ENCODE measurements at regions not wholly inside any gene's neighbourhood (a gene's known extent, or its start where the extent isn't known, plus 50 kb on each side); places are given as distances from the start of the nearest gene placed in this dataset.

DNA sequence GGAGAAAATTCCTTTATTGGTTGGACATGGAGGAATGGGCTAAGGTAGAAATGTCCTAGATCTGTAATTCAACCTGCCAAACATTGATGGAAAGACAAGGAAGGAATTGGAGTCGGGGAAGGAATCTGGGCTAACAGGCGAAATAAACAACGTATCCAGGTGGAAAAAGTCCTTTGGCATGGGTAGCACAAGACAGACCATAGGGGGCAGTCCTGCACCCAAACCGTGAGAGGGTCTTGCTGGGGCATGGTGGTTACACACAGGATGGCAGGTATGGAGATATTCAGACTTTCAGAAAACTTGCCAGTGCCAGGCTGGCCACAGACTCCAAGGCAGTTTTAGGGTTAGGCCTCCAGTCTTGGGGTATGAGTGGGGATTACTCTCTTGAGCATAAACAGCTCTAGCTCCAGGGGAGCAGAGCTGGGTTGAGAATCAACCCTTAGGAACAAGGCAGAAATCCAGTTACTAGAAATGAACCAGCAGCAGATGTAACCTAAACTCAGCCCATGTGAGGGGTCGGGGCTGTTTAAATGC lies 188.6 kb upstream of the GDF10 start:
- TF ChIP-seq POLR2A (IDR thresholded peaks at IDR 0.05): no peak
- TF ChIP-seq, protein P1, sequence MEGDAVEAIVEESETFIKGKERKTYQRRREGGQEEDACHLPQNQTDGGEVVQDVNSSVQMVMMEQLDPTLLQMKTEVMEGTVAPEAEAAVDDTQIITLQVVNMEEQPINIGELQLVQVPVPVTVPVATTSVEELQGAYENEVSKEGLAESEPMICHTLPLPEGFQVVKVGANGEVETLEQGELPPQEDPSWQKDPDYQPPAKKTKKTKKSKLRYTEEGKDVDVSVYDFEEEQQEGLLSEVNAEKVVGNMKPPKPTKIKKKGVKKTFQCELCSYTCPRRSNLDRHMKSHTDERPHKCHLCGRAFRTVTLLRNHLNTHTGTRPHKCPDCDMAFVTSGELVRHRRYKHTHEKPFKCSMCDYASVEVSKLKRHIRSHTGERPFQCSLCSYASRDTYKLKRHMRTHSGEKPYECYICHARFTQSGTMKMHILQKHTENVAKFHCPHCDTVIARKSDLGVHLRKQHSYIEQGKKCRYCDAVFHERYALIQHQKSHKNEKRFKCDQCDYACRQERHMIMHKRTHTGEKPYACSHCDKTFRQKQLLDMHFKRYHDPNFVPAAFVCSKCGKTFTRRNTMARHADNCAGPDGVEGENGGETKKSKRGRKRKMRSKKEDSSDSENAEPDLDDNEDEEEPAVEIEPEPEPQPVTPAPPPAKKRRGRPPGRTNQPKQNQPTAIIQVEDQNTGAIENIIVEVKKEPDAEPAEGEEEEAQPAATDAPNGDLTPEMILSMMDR (IDR thresholded peaks at IDR 0.05): no peak
- TF ChIP-seq POLR2AphosphoS5 (IDR thresholded peaks at IDR 0.05; ENCODE audit: insufficient read depth in 1 of 2, low read depth in 1 of 2): no peak
- Histone ChIP-seq H3K4me1 (no peaks in the 10 kb centered on the region), H3K36me3 (no peaks in the 10 kb centered on the region), H3K9me3 (no peaks in the 10 kb centered on the region), H3K27me3 (no peaks in the 10 kb centered on the region), H3K4me3 (no peak overlapping the region), H3K27ac (no peak overlapping the region)
- intact Hi-C loops (cut with DNase I): no loop called here
- peak in 1 of 2 donors; percentile 74 for DNase-seq (ENCODE audit: extremely low spot score in 2 of 2)

DNA sequence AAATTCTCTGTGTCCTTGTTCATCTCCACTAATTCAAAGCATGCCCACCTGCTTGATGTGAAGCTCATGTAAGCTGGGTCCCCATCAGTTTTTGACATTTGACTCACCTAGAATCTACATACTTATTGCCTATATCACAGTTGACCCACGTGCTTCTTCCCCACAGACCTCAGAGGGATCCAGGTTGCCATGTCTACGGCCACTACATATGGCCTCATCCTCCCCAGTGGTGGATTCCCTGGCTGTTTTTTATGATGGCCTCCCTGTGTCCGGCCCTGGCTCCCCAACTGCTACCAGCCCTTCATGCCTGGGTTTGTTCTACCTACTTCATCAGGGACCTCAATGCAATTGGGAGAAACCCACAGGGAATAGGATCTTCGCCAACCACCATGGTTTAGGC lies 187.4 kb upstream of the GDF10 start:
- H3K27me3 ChIP-seq: no peaks in the 10 kb centered on the region
- intact Hi-C loops (cut with DNase I): no loop called here
- H3K27ac ChIP-seq: no peak overlapping the region
- H3K4me1 ChIP-seq: no peaks in the 10 kb centered on the region
- no peaks in the 10 kb centered on the region for H3K36me3 ChIP-seq
- no peaks in the 10 kb centered on the region for H3K9me3 ChIP-seq
- DNase-seq (ENCODE audit: extremely low spot score in 2 of 2): peak; percentile 58 to 80
- no peak overlapping the region for H3K4me3 ChIP-seq
- TF ChIP-seq POLR2AphosphoS5 (IDR thresholded peaks at IDR 0.05; ENCODE audit: insufficient read depth in 1 of 2, low read depth in 1 of 2): no peak
- no peak for TF ChIP-seq POLR2A (IDR thresholded peaks at IDR 0.05)
- TF ChIP-seq, protein P1 (IDR thresholded peaks at IDR 0.05): no peak

DNA sequence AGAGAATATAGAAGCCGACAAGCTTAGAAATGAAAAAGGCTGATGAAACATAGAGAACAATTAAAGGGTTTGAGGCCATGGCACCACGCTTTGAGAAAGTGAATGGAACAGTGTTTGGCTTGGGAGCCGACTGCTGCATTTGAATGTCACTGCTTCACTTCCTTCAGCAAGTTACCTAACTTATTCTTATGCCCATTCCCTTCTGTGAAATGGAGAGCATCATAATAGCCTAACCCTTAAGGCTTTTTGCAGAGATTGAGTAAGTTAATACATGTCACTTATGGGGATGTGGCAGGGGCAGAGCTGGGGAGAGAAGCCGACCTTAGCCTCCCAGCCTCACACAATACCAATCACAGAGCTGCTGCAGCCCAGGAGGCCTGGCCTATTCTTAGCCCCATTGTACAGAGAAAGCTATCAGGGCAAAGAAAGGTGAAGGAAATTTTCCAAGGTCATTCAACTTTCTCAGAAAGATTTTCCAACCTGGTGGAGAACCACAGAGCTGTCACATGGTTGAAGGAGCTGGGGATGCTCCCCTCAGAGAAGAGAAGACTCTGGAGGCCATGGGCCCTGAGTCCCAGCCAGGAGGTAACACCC lies 186.0 kb upstream of the GDF10 start:
- H3K27me3 ChIP-seq: no peaks in the 10 kb centered on the region
- H3K27ac ChIP-seq: no peak overlapping the region
- DNase-seq (ENCODE audit: extremely low spot score in 2 of 2): no peak
- H3K4me1 ChIP-seq: no peaks in the 10 kb centered on the region
- no peaks in the 10 kb centered on the region for H3K9me3 ChIP-seq
- TF ChIP-seq POLR2AphosphoS5 (IDR thresholded peaks at IDR 0.05; ENCODE audit: insufficient read depth in 1 of 2, low read depth in 1 of 2) (no peak), POLR2A (IDR thresholded peaks at IDR 0.05) (no peak)
- TF ChIP-seq, protein P1 (IDR thresholded peaks at IDR 0.05): no peak
- intact Hi-C loops (cut with DNase I): no loop called here
- no peak overlapping the region for H3K4me3 ChIP-seq
- H3K36me3 ChIP-seq: no peaks in the 10 kb centered on the region

DNA sequence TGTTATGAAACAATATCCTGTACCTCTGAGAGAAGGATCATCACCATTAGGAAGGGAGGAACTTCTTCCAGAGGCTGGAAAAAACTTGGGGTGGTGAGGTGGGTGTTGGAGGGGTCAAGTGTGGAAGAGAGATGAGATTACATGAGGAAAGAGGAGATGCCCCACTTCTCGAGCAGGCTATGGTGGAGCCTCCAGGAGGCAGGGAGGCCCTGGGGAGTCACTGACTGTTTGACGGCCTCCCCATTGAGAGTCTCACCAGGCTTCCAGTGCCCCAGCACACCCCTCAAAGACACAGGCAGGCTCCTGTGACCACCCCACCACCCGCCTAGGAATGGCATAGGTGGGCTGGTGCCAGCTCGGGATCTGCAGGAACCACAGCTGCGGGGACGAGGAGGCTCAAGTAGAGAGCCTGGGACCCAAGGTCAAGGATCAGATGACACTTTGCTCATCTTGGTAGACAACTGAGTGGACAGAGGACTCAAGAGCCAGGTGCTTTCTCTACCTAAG lies 185.3 kb upstream of the GDF10 start:
- no peak overlapping the region for H3K27ac ChIP-seq
- no peaks in the 10 kb centered on the region for H3K9me3 ChIP-seq
- DNase-seq (ENCODE audit: extremely low spot score in 2 of 2): peak in 1 of 2 donors; percentile 71
- no peaks in the 10 kb centered on the region for H3K27me3 ChIP-seq
- H3K4me3 ChIP-seq: no peak overlapping the region
- no peaks in the 10 kb centered on the region for H3K36me3 ChIP-seq
- H3K4me1 ChIP-seq: no peaks in the 10 kb centered on the region
- TF ChIP-seq POLR2A (IDR thresholded peaks at IDR 0.05) (no peak), POLR2AphosphoS5 (IDR thresholded peaks at IDR 0.05; ENCODE audit: insufficient read depth in 1 of 2, low read depth in 1 of 2) (no peak)
- TF ChIP-seq, protein P1 (IDR thresholded peaks at IDR 0.05): no peak
- intact Hi-C loops (cut with DNase I): no loop called here

DNA sequence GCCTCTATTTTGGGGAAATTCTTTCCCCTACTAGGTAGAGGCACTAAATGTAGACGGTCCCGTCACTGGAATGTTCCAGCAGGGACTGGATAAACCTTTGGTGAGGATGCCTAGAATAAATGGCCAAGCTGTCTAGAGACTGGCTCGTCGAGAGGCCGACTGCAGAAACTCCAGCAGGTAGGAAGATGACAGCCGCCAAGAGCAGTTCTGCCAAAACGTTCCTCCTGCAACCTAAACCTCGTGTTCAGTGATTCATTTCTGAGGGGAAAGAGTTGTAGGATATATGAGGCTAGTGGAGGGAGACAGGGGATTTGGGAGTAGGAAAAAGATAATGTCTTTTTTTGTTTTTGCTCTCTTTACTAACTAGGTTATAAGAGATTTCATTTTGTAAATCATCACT lies 184.7 kb upstream of the GDF10 start:
- no peaks in the 10 kb centered on the region for H3K27me3 ChIP-seq
- no peaks in the 10 kb centered on the region for H3K4me1 ChIP-seq
- DNase-seq (ENCODE audit: extremely low spot score in 2 of 2): peak in 1 of 2 donors; percentile 34
- H3K4me3 ChIP-seq: no peak overlapping the region
- no peak overlapping the region for H3K27ac ChIP-seq
- H3K36me3 ChIP-seq: no peaks in the 10 kb centered on the region
- intact Hi-C loops (cut with DNase I): no loop called here
- TF ChIP-seq, protein P1 (IDR thresholded peaks at IDR 0.05): no peak
- TF ChIP-seq POLR2A (IDR thresholded peaks at IDR 0.05) (no peak), POLR2AphosphoS5 (IDR thresholded peaks at IDR 0.05; ENCODE audit: insufficient read depth in 1 of 2, low read depth in 1 of 2) (no peak)
- no peaks in the 10 kb centered on the region for H3K9me3 ChIP-seq

All from vagina (tissue), 2 donors.